NCI-H2107 treated with DMSO at 0.1 percent for 48 hours (cell line): ENCODE measurements at regions not wholly inside any gene's neighbourhood (a gene's known extent, or its start where the extent isn't known, plus 50 kb on each side); places are given as distances from the start of the nearest gene placed in this dataset.
A peak's percentile ranks its signal among the peaks of the same experiment; 100 is the strongest.

Source experiments
- DNase-seq: peaks from one replicate; lab custom pipeline; 2025; ENCODE audit not compliant: unreplicated experiment; lab: John Stamatoyannopoulos, UW

GRCh38 chr1:229195246-229195645, 75.7 kb upstream of the RAB4A start:
- no peak for DNase-seq

GRCh38 chr1:229196404-229197264, 74.3 kb upstream of the RAB4A start:
- DNase-seq = no peak

- no peak for DNase-seq
Measured at GRCh38 chr1:229197265-229197585, 73.7 kb upstream of the RAB4A start.

- DNase-seq = peak; percentile 18
Measured at GRCh38 chr1:229199261-229200243, 71.4 kb upstream of the RAB4A start.

GRCh38 chr1:229203030-229203751, 67.7 kb upstream of the RAB4A start:
- DNase-seq = peak; percentile 88

GRCh38 chr1:229203991-229204632, 66.8 kb upstream of the RAB4A start:
- no peak for DNase-seq

GRCh38 chr1:229204921-229205777, 65.8 kb upstream of the RAB4A start:
- DNase-seq = no peak

GRCh38 chr1:229205854-229206253, 65.1 kb upstream of the RAB4A start:
- peak; percentile 27 for DNase-seq

- no peak for DNase-seq
Measured at GRCh38 chr1:229207916-229208315, 63.0 kb upstream of the RAB4A start.

- DNase-seq = no peak
Measured at GRCh38 chr1:229208481-229208880, 62.4 kb upstream of the RAB4A start.

GRCh38 chr1:229209386-229209785, 61.5 kb upstream of the RAB4A start:
- no peak for DNase-seq

- no peak for DNase-seq
Measured at GRCh38 chr1:229209816-229210215, 61.1 kb upstream of the RAB4A start.

- DNase-seq = no peak
Measured at GRCh38 chr1:229210844-229211243, 60.1 kb upstream of the RAB4A start.

- no peak for DNase-seq
Measured at GRCh38 chr1:229213797-229214196, 57.1 kb upstream of the RAB4A start.

GRCh38 chr1:229217716-229218115, 53.2 kb upstream of the RAB4A start:
- DNase-seq = no peak

- DNase-seq = no peak
Measured at GRCh38 chr1:229218612-229219025, 52.3 kb upstream of the RAB4A start.

- no peak for DNase-seq
Measured at GRCh38 chr1:229220163-229220846, 50.6 kb upstream of the RAB4A start.

GRCh38 chr1:229221106-229222019, 49.5 kb upstream of the RAB4A start:
- peak; percentile 82 for DNase-seq
